ENCODE measurements at regions not wholly inside any gene's neighbourhood (a gene's known extent, or its start where the extent isn't known, plus 50 kb on each side); places are given as distances from the start of the nearest gene placed in this dataset.

DNA sequence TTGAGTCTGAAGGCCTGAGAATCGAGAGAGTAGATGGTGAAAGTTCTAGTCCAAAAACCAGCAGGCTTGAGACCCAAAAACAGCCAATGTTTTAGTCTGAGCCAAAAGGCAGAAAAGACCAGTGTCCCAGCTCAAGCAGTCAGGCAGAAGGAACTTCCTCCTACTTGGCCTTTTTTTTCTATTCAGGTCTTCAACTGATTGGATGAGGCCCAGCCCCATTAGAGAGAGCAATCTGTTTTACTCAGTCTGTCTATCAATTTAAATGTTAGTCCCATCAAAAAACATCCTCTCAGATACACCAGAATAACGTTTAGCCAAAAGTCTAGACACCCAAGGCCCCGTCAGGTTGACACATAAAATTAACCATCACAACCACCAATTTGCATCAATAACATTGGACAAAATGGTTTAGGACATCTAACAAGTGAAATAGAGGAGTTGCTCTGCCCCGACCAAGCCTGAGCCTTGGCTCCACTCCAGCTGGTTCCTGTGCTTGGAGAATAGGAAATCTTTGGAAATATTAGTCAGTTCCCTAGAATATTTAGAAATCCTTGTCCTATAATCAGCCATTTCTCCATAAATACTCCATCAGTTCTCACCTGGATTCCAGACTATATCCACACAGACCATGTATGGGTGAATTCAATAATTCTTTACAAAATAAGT lies 51.4 kb upstream of the LIPC start:
- no peak for DNase-seq (ENCODE audit: low spot score)
- TF ChIP-seq, protein P1, sequence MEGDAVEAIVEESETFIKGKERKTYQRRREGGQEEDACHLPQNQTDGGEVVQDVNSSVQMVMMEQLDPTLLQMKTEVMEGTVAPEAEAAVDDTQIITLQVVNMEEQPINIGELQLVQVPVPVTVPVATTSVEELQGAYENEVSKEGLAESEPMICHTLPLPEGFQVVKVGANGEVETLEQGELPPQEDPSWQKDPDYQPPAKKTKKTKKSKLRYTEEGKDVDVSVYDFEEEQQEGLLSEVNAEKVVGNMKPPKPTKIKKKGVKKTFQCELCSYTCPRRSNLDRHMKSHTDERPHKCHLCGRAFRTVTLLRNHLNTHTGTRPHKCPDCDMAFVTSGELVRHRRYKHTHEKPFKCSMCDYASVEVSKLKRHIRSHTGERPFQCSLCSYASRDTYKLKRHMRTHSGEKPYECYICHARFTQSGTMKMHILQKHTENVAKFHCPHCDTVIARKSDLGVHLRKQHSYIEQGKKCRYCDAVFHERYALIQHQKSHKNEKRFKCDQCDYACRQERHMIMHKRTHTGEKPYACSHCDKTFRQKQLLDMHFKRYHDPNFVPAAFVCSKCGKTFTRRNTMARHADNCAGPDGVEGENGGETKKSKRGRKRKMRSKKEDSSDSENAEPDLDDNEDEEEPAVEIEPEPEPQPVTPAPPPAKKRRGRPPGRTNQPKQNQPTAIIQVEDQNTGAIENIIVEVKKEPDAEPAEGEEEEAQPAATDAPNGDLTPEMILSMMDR (IDR thresholded peaks at IDR 0.05; ENCODE audit: extremely low read depth, missing control alignments) = no peak

DNA sequence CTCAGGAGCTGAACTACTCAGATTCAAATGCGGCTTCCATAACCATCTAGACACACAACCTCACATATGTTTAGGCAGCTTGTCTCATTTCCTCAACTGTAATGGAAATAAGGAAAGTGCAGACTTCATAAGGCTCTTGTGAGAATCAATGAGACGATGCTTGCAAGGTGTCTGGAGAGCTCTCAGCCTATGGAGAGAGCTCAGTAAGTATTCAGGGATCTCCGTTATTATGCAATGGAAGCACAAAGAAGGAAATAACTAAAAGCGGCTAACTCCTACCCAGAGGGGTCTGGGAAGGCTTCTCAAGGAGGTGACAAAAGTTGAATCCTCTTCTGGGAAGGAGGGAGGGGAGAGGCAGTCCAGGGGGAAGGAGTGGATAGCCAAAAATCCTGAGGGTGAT lies 50.1 kb upstream of the LIPC start:
- TF ChIP-seq, protein P1 (IDR thresholded peaks at IDR 0.05; ENCODE audit: extremely low read depth, missing control alignments) = no peak
- DNase-seq (ENCODE audit: low spot score) = no peak
